SU-DHL-6 (cell line): ENCODE measurements at regions not wholly inside any gene's neighbourhood (a gene's known extent, or its start where the extent isn't known, plus 50 kb on each side); places are given as distances from the start of the nearest gene placed in this dataset.

Experiments
- H2AFZ ChIP-seq: fragments of 200-600 bp; sonication (generic); 2 replicates; pipeline ENCODE4 v1.6.1; 2014; ENCODE audit warnings: low read depth, mild to moderate bottlenecking, moderate library complexity, mixed read lengths, antibody characterized with exemption, low read length; ENCODE audit not compliant: severe bottlenecking
- H3F3A ChIP-seq: fragments of 200-600 bp; shearing (Covaris generic); 2 replicates; pipeline ENCODE4 v1.6.0; 2016; ENCODE audit warnings: antibody characterized with exemption, mild to moderate bottlenecking; ENCODE audit not compliant: insufficient read depth
- H3K27ac ChIP-seq: fragments of 200-600 bp; sonication (generic); 2 replicates; pipeline ENCODE4 v1.5.1; 2016; ENCODE audit warnings: low read depth, mild to moderate bottlenecking, low read length, moderate library complexity, mixed read lengths
- H3K27me3 ChIP-seq: fragments of 200-600 bp; sonication (generic), shearing (Covaris generic); 2 replicates; pipeline ENCODE4 v1.6.0; 2014; ENCODE audit warnings: mild to moderate bottlenecking, low read length
- H3K36me3 ChIP-seq: fragments of 200-600 bp; sonication (generic); 2 replicates; pipeline ENCODE4 v1.6.1; 2014; ENCODE audit warnings: mild to moderate bottlenecking, low read length, mixed read lengths
- H3K4me2 ChIP-seq: fragments of 300-600, 200-600 bp; shearing (Covaris generic), sonication (generic); 2 replicates; pipeline ENCODE4 v1.6.0; 2014; ENCODE audit warnings: low read length, low read depth, mild to moderate bottlenecking; ENCODE audit not compliant: poor library complexity, severe bottlenecking
- H3K4me3 ChIP-seq: fragments of 200-600 bp; sonication (generic); 2 replicates; pipeline ENCODE4 v1.5.1; 2014; ENCODE audit warnings: antibody characterized with exemption, low read length, mild to moderate bottlenecking, mixed read lengths; ENCODE audit not compliant: insufficient read depth, poor library complexity, severe bottlenecking
- H3K79me2 ChIP-seq: fragments of 200-600 bp; sonication (generic); 2 replicates; pipeline ENCODE4 v1.6.1; 2014; ENCODE audit warnings: mild to moderate bottlenecking, low read length, moderate library complexity; ENCODE audit not compliant: insufficient read depth
- H3K9ac ChIP-seq: fragments of 200-600 bp; sonication (generic); 2 replicates; pipeline ENCODE4 v1.7.0; 2014; ENCODE audit warnings: mild to moderate bottlenecking, low read length
- H3K9me2 ChIP-seq: fragments of 200-600 bp; sonication (generic); replicated peaks from 2 replicates; pipeline ENCODE4 v1.6.1; 2014; ENCODE audit warnings: low read length; ENCODE audit not compliant: insufficient read depth
- H3K9me3 ChIP-seq: fragments of 200-600 bp; sonication (generic); 2 replicates; pipeline ENCODE4 v1.6.1; 2014; ENCODE audit warnings: low read length, mixed read lengths; ENCODE audit not compliant: insufficient read depth
- H4K20me1 ChIP-seq: fragments of 200-600 bp; sonication (generic); 2 replicates; pipeline ENCODE4 v1.6.1; 2014; ENCODE audit warnings: low read depth, mild to moderate bottlenecking, antibody characterized with exemption, low read length, moderate library complexity, mixed read lengths
- EZH2phosphoT487 ChIP-seq: fragments of 200-600 bp; sonication (generic), shearing (Covaris generic); conservative IDR thresholded peaks from 2 replicates; pipeline ENCODE4 v1.6.1; 2018; ENCODE audit warnings: mild to moderate bottlenecking, antibody characterized with exemption, low read length, moderate library complexity, mixed read lengths
- TF ChIP-seq, protein P1 (sequence below): fragments of 200-600 bp; sonication (generic); IDR thresholded peaks from one replicate; pipeline ENCODE4 v1.5.1; 2017; ENCODE audit warnings: antibody characterized with exemption, mild to moderate bottlenecking, low read length, moderate library complexity; ENCODE audit not compliant: insufficient read depth, poor library complexity, severe bottlenecking

DNA sequence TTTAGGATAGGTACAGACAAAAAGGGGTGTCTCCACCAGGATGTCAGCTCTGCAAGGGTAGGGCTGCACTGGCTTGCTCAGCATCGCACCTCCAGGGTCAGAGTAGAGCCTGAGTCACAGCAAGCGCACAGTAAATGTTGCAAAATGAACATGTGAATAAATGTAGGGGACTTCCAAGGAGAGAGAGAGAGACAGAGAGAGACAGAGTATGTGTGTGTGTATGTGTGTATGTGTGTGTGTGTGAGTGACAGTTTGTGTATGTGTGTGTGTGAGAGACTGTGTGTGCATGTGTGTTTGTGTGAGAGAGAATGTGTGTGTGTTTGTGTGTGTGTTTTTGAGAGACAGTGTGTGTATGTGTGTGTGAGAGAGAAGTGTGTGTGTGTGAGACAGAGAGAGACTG is 163.3 kb downstream of the RPS24 start:
- no peak overlapping the region for H2AFZ ChIP-seq
- no peaks in the 10 kb centered on the region for H3K27me3 ChIP-seq
- no peak for TF ChIP-seq EZH2phosphoT487
- TF ChIP-seq, protein P1, sequence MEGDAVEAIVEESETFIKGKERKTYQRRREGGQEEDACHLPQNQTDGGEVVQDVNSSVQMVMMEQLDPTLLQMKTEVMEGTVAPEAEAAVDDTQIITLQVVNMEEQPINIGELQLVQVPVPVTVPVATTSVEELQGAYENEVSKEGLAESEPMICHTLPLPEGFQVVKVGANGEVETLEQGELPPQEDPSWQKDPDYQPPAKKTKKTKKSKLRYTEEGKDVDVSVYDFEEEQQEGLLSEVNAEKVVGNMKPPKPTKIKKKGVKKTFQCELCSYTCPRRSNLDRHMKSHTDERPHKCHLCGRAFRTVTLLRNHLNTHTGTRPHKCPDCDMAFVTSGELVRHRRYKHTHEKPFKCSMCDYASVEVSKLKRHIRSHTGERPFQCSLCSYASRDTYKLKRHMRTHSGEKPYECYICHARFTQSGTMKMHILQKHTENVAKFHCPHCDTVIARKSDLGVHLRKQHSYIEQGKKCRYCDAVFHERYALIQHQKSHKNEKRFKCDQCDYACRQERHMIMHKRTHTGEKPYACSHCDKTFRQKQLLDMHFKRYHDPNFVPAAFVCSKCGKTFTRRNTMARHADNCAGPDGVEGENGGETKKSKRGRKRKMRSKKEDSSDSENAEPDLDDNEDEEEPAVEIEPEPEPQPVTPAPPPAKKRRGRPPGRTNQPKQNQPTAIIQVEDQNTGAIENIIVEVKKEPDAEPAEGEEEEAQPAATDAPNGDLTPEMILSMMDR: no peak
- no peak overlapping the region for H3K9ac ChIP-seq
- H3K27ac ChIP-seq: no peak overlapping the region
- no peaks in the 10 kb centered on the region for H3F3A ChIP-seq
- no peaks in the 10 kb centered on the region for H3K36me3 ChIP-seq
- H4K20me1 ChIP-seq: no peaks in the 10 kb centered on the region
- no peaks in the 10 kb centered on the region for H3K79me2 ChIP-seq
- H3K4me2 ChIP-seq: no peak overlapping the region
- no peaks in the 10 kb centered on the region for H3K9me3 ChIP-seq
- H3K4me3 ChIP-seq: no peak overlapping the region
- no peaks in the 10 kb centered on the region for H3K9me2 ChIP-seq

DNA sequence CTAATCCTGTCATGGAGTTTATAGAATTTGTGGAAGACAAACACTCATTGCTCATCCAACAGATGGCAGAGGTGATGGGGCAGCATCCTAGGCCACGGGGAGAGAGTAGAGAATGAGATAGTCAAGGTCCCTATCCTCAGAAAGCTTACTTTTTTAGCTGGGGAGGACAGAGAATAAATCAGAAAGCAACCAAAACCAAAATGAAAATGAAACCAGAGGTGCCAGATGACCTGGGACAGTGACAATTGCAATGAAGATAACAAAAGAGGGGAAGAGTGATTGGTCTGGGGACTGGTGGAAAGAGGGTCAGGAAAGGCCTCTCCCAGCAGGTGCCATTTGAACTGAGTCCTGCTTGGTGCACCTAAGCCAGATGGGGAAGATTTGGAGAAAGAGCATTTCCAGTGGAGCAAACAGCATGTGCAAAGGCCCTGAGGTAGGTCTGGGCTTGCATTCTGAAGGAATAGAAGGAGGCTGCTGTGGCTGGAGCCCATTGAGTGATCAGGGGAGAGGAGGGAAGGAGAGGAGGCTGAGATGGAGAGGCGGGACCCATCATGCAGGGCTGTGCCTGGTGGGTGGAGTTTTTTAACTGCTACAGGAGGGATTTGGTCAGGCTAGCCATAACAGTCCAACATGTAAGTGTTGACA is 164.1 kb downstream of the RPS24 start:
- Histone ChIP-seq H2AFZ (no peak overlapping the region), H3K9ac (no peak overlapping the region), H3K79me2 (no peaks in the 10 kb centered on the region), H4K20me1 (no peaks in the 10 kb centered on the region), H3K27me3 (no peaks in the 10 kb centered on the region), H3K36me3 (no peaks in the 10 kb centered on the region), H3K9me2 (no peaks in the 10 kb centered on the region), H3K4me3 (no peak overlapping the region), H3F3A (no peaks in the 10 kb centered on the region), H3K4me2 (no peak overlapping the region), H3K27ac (no peak overlapping the region), H3K9me3 (no peaks in the 10 kb centered on the region)
- TF ChIP-seq EZH2phosphoT487: no peak
- TF ChIP-seq, protein P1: no peak

DNA sequence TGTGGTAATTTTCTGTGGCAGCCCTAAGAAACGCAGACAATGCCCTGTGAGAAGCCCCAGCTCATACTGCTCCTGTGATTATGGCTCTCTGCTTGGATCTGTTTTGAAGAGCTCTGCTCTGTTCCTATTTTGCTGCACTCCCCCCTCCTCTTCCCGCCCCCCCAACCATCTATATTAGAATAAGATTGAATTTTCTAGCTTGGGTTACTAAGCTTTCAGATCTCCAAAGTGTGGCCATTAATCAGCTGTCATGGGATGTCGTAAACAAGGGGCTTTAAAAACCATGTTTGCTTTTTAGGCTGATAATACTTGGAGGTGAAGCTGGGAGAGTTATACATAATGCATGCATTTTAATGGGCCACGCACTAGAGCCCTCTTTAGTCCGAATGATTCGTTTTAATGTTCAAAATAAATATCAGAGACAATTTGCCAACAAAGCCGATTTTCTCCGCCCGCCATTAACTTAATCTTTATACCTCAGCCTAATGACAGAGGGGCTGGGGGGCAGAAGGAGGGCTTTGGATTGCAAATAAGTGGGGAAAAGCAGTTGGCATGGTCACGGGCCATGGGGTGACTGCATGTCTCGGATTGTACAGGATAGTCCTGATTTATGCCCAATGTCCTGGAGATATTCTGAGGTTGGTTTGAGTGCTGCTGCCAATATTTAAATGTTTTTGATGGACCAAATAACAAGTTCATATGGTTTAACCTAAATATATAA is 165.5 kb downstream of the RPS24 start:
- no peaks in the 10 kb centered on the region for H3K27me3 ChIP-seq
- no peaks in the 10 kb centered on the region for H4K20me1 ChIP-seq

More for the DNA sequence above, 165.5 kb downstream of the RPS24 start:
- TF ChIP-seq, protein P1: no peak
- TF ChIP-seq EZH2phosphoT487: no peak
- Histone ChIP-seq H3K36me3 (no peaks in the 10 kb centered on the region), H3K27ac (no peak overlapping the region), H3F3A (no peaks in the 10 kb centered on the region), H3K9me3 (no peaks in the 10 kb centered on the region), H3K9ac (no peak overlapping the region), H3K4me3 (no peak overlapping the region), H3K4me2 (no peak overlapping the region), H3K9me2 (no peaks in the 10 kb centered on the region), H2AFZ (no peak overlapping the region), H3K79me2 (no peaks in the 10 kb centered on the region)
